SK-N-MC (cell line): ENCODE measurements at regions not wholly inside any gene's neighbourhood (a gene's known extent, or its start where the extent isn't known, plus 50 kb on each side); places are given as distances from the start of the nearest gene placed in this dataset.

Experiments used
- EZH2 ChIP-seq: fragments of 200-600 bp; sonication (generic); IDR thresholded peaks from one replicate; pipeline ENCODE4 v1.6.1; 2017; ENCODE audit warnings: antibody characterized with exemption
- POLR2AphosphoS5 ChIP-seq: IDR thresholded peaks from 2 replicates; pipeline ENCODE4 v1.6.1; 2012; ENCODE audit warnings: mild to moderate bottlenecking, low read depth, low read length, borderline replicate concordance

GRCh38 chr20:58148891-58149290 lies 79.6 kb downstream of the ANKRD60 start:
- TF ChIP-seq POLR2AphosphoS5 (no peak), EZH2 (no peak)
